ENCODE measurements at regions not wholly inside any gene's neighbourhood (a gene's known extent, or its start where the extent isn't known, plus 50 kb on each side); places are given as distances from the start of the nearest gene placed in this dataset.

GRCh38 chr12:4133636-4134447 is 139.7 kb upstream of the CCND2 start:
- no peak for DNase-seq

- DNase-seq, result no peak
Measured at GRCh38 chr12:4133029-4133428, 140.5 kb upstream of the CCND2 start.

GRCh38 chr12:4121506-4122020 is 152.0 kb upstream of the CCND2 start:
- DNase-seq, result no peak

- no peak for DNase-seq
Measured at GRCh38 chr12:4120316-4120917, 153.1 kb upstream of the CCND2 start.

GRCh38 chr12:4119157-4119761 is 154.3 kb upstream of the CCND2 start:
- peak; percentile 51 for DNase-seq

- DNase-seq, result no peak
Measured at GRCh38 chr12:4118601-4119156, 154.9 kb upstream of the CCND2 start.

GRCh38 chr12:4118017-4118510 is 155.5 kb upstream of the CCND2 start:
- DNase-seq, result peak; percentile 47

GRCh38 chr12:4117386-4118016 is 156.1 kb upstream of the CCND2 start:
- no peak for DNase-seq

GRCh38 chr12:4116251-4117111 is 157.1 kb upstream of the CCND2 start:
- DNase-seq, result no peak

- no peak for DNase-seq
Measured at GRCh38 chr12:4115570-4115969, 158.0 kb upstream of the CCND2 start.

- DNase-seq, result peak; percentile 58
Measured at GRCh38 chr12:4114986-4115385, 158.6 kb upstream of the CCND2 start.

GRCh38 chr12:4112734-4113325 is 160.7 kb upstream of the CCND2 start:
- DNase-seq, result no peak

- DNase-seq, result no peak
Measured at GRCh38 chr12:4112290-4112689, 161.3 kb upstream of the CCND2 start.

GRCh38 chr12:4111010-4111409 is 162.6 kb upstream of the CCND2 start:
- no peak for DNase-seq

GRCh38 chr12:4109826-4110225 is 163.7 kb upstream of the CCND2 start:
- DNase-seq, result no peak

GRCh38 chr12:4108803-4109345 is 164.7 kb upstream of the CCND2 start:
- no peak for DNase-seq

- DNase-seq, result no peak
Measured at GRCh38 chr12:4107911-4108697, 165.5 kb upstream of the CCND2 start.

GRCh38 chr12:4107436-4107878 is 166.1 kb upstream of the CCND2 start:
- DNase-seq, result peak; percentile 92

- peak; percentile 21 for DNase-seq
Measured at GRCh38 chr12:4106621-4107020, 166.9 kb upstream of the CCND2 start.

- no peak for DNase-seq
Measured at GRCh38 chr12:4104722-4105244, 168.8 kb upstream of the CCND2 start.

Measured in CD4-positive, alpha-beta T cell treated with Interleukin-21 for 1 hour (primary cell).